HG03565 (cell line): ENCODE measurements at regions not wholly inside any gene's neighbourhood (a gene's known extent, or its start where the extent isn't known, plus 50 kb on each side); places are given as distances from the start of the nearest gene placed in this dataset.

Experiments used
- ATAC-seq: cut with Tn5 transposase; IDR thresholded peaks from one replicate; pipeline ENCODE4 v1.9.1; 2021; ENCODE audit warnings: mild to moderate bottlenecking, moderate library complexity; ENCODE audit not compliant: unreplicated experiment

DNA sequence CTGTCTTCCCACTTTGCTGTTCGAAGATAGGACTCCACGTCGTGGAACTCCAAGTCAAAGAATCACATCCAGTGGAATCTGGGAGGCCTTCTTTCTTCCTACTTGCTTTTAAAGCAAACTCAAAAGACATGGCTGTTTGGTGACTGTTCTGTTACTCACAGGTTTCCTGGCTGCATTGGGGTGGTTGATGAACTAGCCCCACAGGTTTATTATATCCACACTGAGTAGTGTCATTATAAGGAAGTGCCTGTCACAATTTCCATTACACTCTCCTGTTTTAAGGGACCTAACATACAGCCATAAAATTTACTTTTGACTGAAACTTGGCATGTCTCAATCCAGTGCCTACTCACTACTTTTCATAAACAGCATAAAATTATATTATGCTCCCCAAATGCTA is 287.3 kb upstream of the SP4 start:
- ATAC-seq = no peak

- no peak for ATAC-seq
These were observed 286.4 kb upstream of the SP4 start for GRCh38 chr7:21141476-21141875.

GRCh38 chr7:21142081-21142480 is 285.8 kb upstream of the SP4 start:
- no peak for ATAC-seq

- no peak for ATAC-seq
These were observed 281.1 kb upstream of the SP4 start for GRCh38 chr7:21146642-21147423.

DNA sequence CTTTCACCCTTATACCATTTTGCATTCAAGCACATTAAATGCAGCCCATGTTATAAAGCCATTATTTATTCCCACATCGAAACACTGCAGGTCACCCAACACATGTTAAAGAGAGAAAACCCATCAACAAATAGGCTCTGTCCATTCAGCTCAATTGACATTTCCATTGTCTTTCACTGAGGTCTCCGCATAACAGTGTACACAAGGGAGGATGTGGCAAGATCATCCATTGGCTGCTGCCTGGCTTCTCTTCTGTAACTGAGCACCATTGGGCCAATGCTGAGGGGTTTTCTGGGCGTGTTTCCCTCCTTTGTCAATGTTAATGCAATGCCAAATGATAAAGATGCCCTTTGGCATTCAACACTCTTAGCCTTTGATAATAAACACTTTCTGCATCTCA is 278.1 kb upstream of the SP4 start:
- ATAC-seq = no peak

GRCh38 chr7:21154614-21155013 is 273.3 kb upstream of the SP4 start:
- ATAC-seq = no peak

GRCh38 chr7:21159506-21159905 is 268.4 kb upstream of the SP4 start:
- ATAC-seq = no peak

DNA sequence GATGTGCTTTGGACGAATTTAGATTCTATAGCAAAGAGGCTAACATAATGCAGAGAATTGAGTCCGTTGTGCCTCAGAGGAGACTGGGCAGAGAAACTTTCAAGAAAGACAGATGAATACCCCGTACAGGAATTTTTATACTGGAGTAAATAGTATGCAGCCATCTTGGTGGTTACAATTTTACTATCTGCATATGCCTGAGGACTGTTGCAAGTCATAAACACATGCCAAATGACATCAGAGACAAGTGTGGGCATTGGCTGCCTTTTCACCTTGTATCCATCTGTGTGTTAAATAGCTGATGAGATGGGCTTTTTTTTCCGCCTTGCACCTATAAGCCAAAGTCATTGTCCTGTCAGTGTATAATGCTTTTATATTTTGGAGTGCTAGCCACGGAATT is 267.5 kb upstream of the SP4 start:
- no peak for ATAC-seq

GRCh38 chr7:21167942-21168341 is 259.9 kb upstream of the SP4 start:
- no peak for ATAC-seq

- ATAC-seq = no peak
These were observed 258.0 kb upstream of the SP4 start for GRCh38 chr7:21169667-21170580.

DNA sequence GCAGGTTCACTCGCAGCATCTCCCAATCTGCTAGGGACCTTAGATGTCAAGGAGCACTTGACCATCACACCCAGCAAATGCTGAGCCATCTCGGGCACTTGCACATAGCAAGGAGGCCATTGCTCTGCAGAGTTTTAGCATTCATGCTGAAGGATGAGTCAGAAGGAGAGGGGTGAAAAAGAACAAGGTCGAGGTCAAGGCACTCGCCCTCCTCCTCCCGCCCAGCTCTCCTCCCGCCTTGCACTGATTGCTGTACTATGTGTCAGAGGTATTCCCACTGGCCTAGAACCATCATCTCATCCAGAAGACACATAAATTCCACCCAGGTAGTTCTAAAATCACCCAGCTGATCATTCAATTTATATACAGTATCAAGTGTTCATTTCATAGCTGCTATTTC is 255.1 kb upstream of the SP4 start:
- no peak for ATAC-seq

GRCh38 chr7:21173436-21173835 is 254.4 kb upstream of the SP4 start:
- ATAC-seq = no peak

GRCh38 chr7:21175714-21176113 is 252.2 kb upstream of the SP4 start:
- ATAC-seq = no peak

GRCh38 chr7:21184942-21185652 is 242.8 kb upstream of the SP4 start:
- ATAC-seq = no peak

DNA sequence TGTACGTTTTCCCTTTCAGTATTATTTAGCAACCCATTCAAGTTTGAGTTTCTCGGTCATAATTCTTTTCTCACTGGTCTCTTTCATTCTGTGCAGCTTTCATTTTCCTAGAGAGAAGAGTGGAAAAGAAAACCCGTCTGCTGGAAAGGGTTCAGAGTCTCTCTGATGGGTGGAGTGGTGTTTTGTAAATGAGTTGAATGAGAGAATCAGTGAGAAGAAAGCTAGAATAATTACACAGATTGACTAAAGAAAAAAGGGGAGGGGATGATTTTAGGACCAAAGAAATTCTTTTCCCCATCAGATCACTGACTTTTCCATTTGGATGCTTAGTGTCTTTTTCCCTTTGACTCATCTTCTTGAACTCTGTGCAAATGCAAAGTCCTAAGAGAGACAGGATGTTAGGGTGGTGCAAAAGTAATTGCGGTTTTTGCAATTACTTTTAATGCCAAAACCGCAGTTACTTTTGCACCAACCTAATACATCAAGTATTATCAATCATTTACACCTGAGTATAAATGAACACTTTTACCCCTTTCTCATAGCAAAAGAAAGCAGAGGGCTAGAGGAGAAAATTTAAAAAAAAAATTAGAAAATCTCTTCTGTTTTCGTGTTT is 242.1 kb upstream of the SP4 start:
- ATAC-seq = no peak

DNA sequence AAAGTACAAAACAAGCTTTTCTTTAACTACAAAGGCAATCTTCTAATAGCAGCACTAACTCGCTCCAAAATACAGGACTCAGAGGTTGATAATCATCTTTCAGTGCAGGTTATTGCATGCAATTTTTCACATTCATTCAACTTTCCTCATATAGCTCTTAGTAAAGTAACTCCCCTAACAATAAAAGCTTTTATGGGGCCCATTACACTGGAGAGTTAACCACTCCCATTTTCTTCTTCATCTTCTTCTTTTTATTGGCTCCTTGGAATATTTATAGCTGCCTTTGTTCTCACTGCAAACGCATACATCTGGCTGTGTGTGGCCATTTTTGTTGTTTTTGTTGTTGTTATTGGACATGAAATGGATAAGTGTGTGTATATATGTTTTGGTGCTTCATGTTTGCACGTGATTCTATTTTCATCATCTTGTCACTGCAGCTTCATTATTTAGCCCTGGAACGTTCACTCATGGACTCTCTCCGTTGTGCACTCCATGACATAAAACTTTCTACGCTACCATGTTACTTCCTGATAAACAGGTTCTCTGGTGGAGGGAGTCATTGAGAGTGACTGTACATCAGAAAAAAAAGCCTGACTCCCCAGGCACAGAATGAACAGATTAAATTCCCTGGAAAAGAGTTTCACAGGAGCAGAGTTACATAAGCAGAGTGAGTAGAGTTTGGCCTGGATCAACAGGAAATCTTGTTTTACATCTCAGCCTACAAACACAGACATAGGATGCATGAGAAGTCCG is 236.4 kb upstream of the SP4 start:
- no peak for ATAC-seq

GRCh38 chr7:21192657-21193056 is 235.2 kb upstream of the SP4 start:
- ATAC-seq = no peak

DNA sequence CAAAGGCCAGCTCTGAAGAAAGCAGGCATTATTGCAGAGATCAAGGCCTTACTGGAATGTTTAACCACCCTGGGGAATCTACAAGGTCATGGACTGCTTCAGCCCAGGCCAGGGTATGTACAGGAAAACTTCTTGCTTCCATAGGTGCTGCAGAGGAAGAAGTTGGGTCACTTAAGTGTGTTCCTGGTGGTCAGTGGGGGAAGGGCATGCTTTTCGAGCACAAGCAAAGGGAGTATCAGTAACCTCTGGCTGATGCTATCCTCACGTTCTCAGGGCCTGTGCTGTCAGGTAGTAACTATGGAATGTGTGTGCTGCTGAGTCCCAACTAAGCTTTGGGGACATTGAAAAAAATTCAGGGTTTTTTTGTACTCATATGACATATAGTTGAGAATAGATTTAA is 234.0 kb upstream of the SP4 start:
- ATAC-seq = no peak

DNA sequence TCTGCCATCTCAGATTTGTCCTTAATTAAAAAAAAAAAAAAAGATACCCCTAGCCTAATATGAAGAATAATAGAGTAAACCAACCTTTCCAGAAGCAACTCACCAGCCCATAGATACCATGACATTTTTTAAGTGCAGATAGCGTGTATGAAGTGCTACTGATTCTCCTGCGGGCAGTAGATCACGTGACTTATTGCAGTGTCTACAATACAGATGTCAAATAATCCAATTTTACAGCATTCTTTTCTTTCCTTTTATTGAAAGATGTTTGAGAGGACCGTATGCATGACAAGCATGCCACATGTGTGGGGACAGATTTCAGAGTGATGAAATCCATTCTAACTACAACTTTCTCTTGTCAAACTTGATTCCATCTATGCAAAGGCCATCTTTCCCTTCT is 232.9 kb upstream of the SP4 start:
- ATAC-seq = no peak

GRCh38 chr7:21198921-21199320 is 229.0 kb upstream of the SP4 start:
- ATAC-seq = no peak
